HCT116 (cell line): ENCODE measurements at regions not wholly inside any gene's neighbourhood (a gene's known extent, or its start where the extent isn't known, plus 50 kb on each side); places are given as distances from the start of the nearest gene placed in this dataset.

Experiments
- ATAC-seq: fragments of 200-7000 bp; cut with Tn5 transposase; 2 replicates; pipeline ENCODE4 v1.9.1; 2020; ENCODE audit warnings: mild to moderate bottlenecking, moderate library complexity
- BruUV-seq: library from RNA; stranded (reverse); fragments of 400-500 nt; replicated peaks from 2 replicates; lab custom pipeline; 2021; lab: Mats Ljungman, UMichigan
- CTCF ChIA-PET: fragments of 300-600 bp; sonication (Branson Sonifier 250); formaldehyde crosslinking; loops from one replicate; lab custom pipeline; 2021; ENCODE audit warnings: antibody characterized with exemption; lab: Charles Lee
- POLR2A ChIA-PET: fragments of 300-600, 350-600 bp; sonication (Branson Sonifier 250); formaldehyde crosslinking; loops from one replicate; lab custom pipeline; 2021; ENCODE audit warnings: antibody characterized with exemption; lab: Charles Lee
- RAD21 ChIA-PET, 2 experiments: fragments of 300-600 bp; sonication (Branson Sonifier 250); formaldehyde crosslinking; loops; one replicate each; lab custom pipeline; 2023; ENCODE audit warnings: low total read pairs in 2 of 2; ENCODE audit not compliant: uncharacterized antibody in 2 of 2, unreplicated experiment in 2 of 2, low non-redundant PET in 1 of 2; lab: Charles Lee
- DNase-seq: peaks from one replicate; pipeline ENCODE4 v3.0.0-alpha.2; 2010; ENCODE audit warnings: low read depth, low spot score
- H2AFZ ChIP-seq: fragments of 200-600 bp; shearing (Covaris generic), sonication (generic); 2 replicates; pipeline ENCODE4 v1.6.1; 2017; ENCODE audit warnings: low read depth, mixed run types, mixed read lengths, antibody characterized with exemption, low read length; ENCODE audit not compliant: poor library complexity, severe bottlenecking
- H3K27ac ChIP-seq: 2 replicates; pipeline ENCODE4 v1.5.1; 2012; ENCODE audit warnings: low read depth, low read length
- H3K27me3 ChIP-seq: fragments of 200-600 bp; sonication (generic); 2 replicates; pipeline ENCODE4 v1.6.1; 2016; ENCODE audit warnings: mixed run types, low read length, mixed read lengths; ENCODE audit not compliant: insufficient read depth
- H3K36me3 ChIP-seq, 2 experiments: fragments of 200-500 bp in 1 of 2; fragments of 200-600 bp in 1 of 2; sonication (Bioruptor generic) in 1 of 2; sonication (generic) in 1 of 2; 2 replicates each; pipeline versions ENCODE4 v1.5.1 to v1.6.1; 2014 to 2016; ENCODE audit warnings: low read length in 2 of 2, inconsistent platforms in 1 of 2, mixed read lengths in 1 of 2, mixed run types in 1 of 2; ENCODE audit not compliant: insufficient read depth in 2 of 2, control insufficient read depth in 1 of 2
- H3K4me1 ChIP-seq, 2 experiments: fragments of 200-600 bp in 1 of 2; sonication (generic) in 1 of 2; 2 replicates each; pipeline versions ENCODE4 v1.5.1 to v1.6.1; 2012 to 2017; ENCODE audit warnings: low read length in 2 of 2, inconsistent platforms in 1 of 2, mild to moderate bottlenecking in 1 of 2, mixed read lengths in 1 of 2, mixed run types in 1 of 2, moderate library complexity in 1 of 2; ENCODE audit not compliant: insufficient read depth in 2 of 2, control insufficient read depth in 1 of 2
- H3K4me2 ChIP-seq: fragments of 200-600 bp; sonication (generic); 2 replicates; pipeline ENCODE4 v1.6.1; 2017; ENCODE audit warnings: mixed run types, low read length, mixed read lengths
- H3K4me3 ChIP-seq, 2 experiments: fragments of 200-600 bp in 1 of 2; sonication (generic) in 1 of 2; replicated peaks in 1 of 2; 2 replicates each; pipeline ENCODE4 v1.5.1; 2011 to 2016; ENCODE audit warnings: low read length in 2 of 2, control low read depth in 1 of 2, low read depth in 1 of 2, mild to moderate bottlenecking in 1 of 2, mixed read lengths in 1 of 2, mixed run types in 1 of 2
- H3K79me2 ChIP-seq: fragments of 200-600 bp; sonication (generic); 2 replicates; pipeline ENCODE4 v1.6.1; 2017; ENCODE audit warnings: mild to moderate bottlenecking, mixed run types, low read length, moderate library complexity, mixed read lengths; ENCODE audit not compliant: insufficient read depth
- H3K9ac ChIP-seq: fragments of 200-600 bp; sonication (generic); 2 replicates; pipeline ENCODE4 v1.6.1; 2016; ENCODE audit warnings: low read length, mixed read lengths
- H3K9me2 ChIP-seq: fragments of 200-600 bp; sonication (generic), shearing (Covaris generic); 2 replicates; pipeline ENCODE4 v1.6.1; 2017; ENCODE audit warnings: mixed run types, mild to moderate bottlenecking, moderate library complexity; ENCODE audit not compliant: insufficient read depth
- H3K9me3 ChIP-seq, 2 experiments: fragments of 200-500 bp in 1 of 2; fragments of 200-600 bp in 1 of 2; sonication (Bioruptor generic) in 1 of 2; sonication (generic) in 1 of 2; 2 replicates each; pipeline ENCODE4 v1.6.1; 2014 to 2017; ENCODE audit warnings: low read length in 2 of 2, mixed read lengths in 2 of 2, inconsistent platforms in 1 of 2, low read depth in 1 of 2, mild to moderate bottlenecking in 1 of 2, mixed run types in 1 of 2, moderate library complexity in 1 of 2; ENCODE audit not compliant: control insufficient read depth in 1 of 2, insufficient read depth in 1 of 2
- H4K20me1 ChIP-seq: fragments of 200-600 bp; sonication (generic), shearing (Covaris generic); 2 replicates; pipeline ENCODE4 v1.6.1; 2017; ENCODE audit warnings: mixed run types, mild to moderate bottlenecking, moderate library complexity; ENCODE audit not compliant: insufficient read depth
- CEBPB ChIP-seq: IDR thresholded peaks from 2 replicates; pipeline ENCODE4 v1.6.1; 2012; ENCODE audit warnings: low read depth
- CTCF ChIP-seq, 3 experiments: fragments of 200-600 bp in 1 of 3; sonication (generic) in 1 of 3; IDR thresholded peaks in 2 of 3; conservative IDR thresholded peaks in 1 of 3; 2 replicates each; pipeline ENCODE4 v1.5.1; 2012 to 2017; ENCODE audit warnings: low read depth in 2 of 3, low read length in 2 of 3, antibody characterized with exemption in 1 of 3, borderline replicate concordance in 1 of 3, control low read depth in 1 of 3, mild to moderate bottlenecking in 1 of 3, mixed read lengths in 1 of 3, mixed run types in 1 of 3, moderate library complexity in 1 of 3; ENCODE audit not compliant: insufficient read depth in 1 of 3
- ELF1 ChIP-seq: IDR thresholded peaks from 2 replicates; pipeline ENCODE4 v1.6.1; 2012; ENCODE audit warnings: low read depth, borderline replicate concordance
- MAX ChIP-seq: IDR thresholded peaks from 2 replicates; pipeline ENCODE4 v1.6.1; 2012
- RAD21 ChIP-seq: IDR thresholded peaks from 2 replicates; pipeline ENCODE4 v1.6.1; 2012; ENCODE audit warnings: low read depth, mild to moderate bottlenecking
- SIN3A ChIP-seq: IDR thresholded peaks from 2 replicates; pipeline ENCODE4 v1.6.1; 2012; ENCODE audit warnings: low read depth
- SP1 ChIP-seq: IDR thresholded peaks from 2 replicates; pipeline ENCODE4 v1.6.1; 2012; ENCODE audit warnings: low read depth
- SRF ChIP-seq: IDR thresholded peaks from 2 replicates; pipeline ENCODE4 v1.6.1; 2012; ENCODE audit warnings: low read depth
- TCF7L2 ChIP-seq: IDR thresholded peaks from 2 replicates; pipeline ENCODE4 v1.7.0; 2011; ENCODE audit warnings: borderline replicate concordance, inconsistent platforms; ENCODE audit not compliant: insufficient read depth, insufficient read length; ENCODE audit errors: extremely low read depth
- ZBTB33 ChIP-seq: IDR thresholded peaks from 2 replicates; pipeline ENCODE4 v1.6.1; 2011; ENCODE audit warnings: mild to moderate bottlenecking, low read length, moderate library complexity; ENCODE audit not compliant: insufficient replicate concordance; ENCODE audit errors: extremely low read depth
- intact Hi-C: fragments of 100-400 bp; cut with micrococcal nuclease; formaldehyde crosslinking; loops from 2 replicates; pipeline ENCODE4 v1.10.0; 2022

- intact Hi-C loops: no loop called here
- ATAC-seq (no peak), DNase-seq (no peak)
- TF ChIP-seq ZBTB33 (no peak), CEBPB (no peak), ELF1 (no peak), SRF (no peak), TCF7L2 (no peak), CTCF (IDR thresholded peaks at IDR 0.05 in 2 of 3, conservative IDR thresholded peaks at IDR 0.05 in 1 of 3; ENCODE audit: borderline replicate concordance in 1 of 3, insufficient read depth in 1 of 3, low read depth in 2 of 3, low read length in 2 of 3) (no peak), SP1 (no peak), RAD21 (no peak), MAX (no peak), SIN3A (no peak)
- H3K9me2 ChIP-seq: no peaks in the 10 kb centered on the region
- H3K27me3 ChIP-seq: peaks cover 48% of the 10 kb centered on the region
- no peaks in the 10 kb centered on the region for H3K36me3 ChIP-seq
- H3K79me2 ChIP-seq: no peaks in the 10 kb centered on the region
- BruUV-seq: no TSS peak
- RAD21 ChIA-PET: no interaction called here
- H4K20me1 ChIP-seq: no peaks in the 10 kb centered on the region
- no peak overlapping the region for H3K27ac ChIP-seq
- CTCF ChIA-PET: no interaction called here
- POLR2A ChIA-PET: no interaction called here
- no peak overlapping the region for H3K9ac ChIP-seq
- H2AFZ ChIP-seq: no peak overlapping the region
- no peaks in the 10 kb centered on the region for H3K9me3 ChIP-seq
- no peak overlapping the region for H3K4me2 ChIP-seq
- H3K4me3 ChIP-seq: no peak overlapping the region
- H3K4me1 ChIP-seq: no peaks in the 10 kb centered on the region
These were observed 102.3 kb downstream of the BOD1L2 start for GRCh38 chr18:57249179-57249578.
